Head of caudate nucleus (tissue), 42 donors: ENCODE measurements at regions not wholly inside any gene's neighbourhood (a gene's known extent, or its start where the extent isn't known, plus 50 kb on each side); places are given as distances from the start of the nearest gene placed in this dataset.

Experiments
- DNase-seq, 42 donors: peaks; one replicate each; pipeline versions ENCODE4 v3.0.0 to v3.0.0-alpha.2; 2020 to 2021; ENCODE audit warnings: mixed read lengths in 7 of 42
- intact Hi-C: fragments of 100-400 bp; cut with DNase I; formaldehyde crosslinking; loops from one replicate; pipeline ENCODE4 v1.15.0; 2022

DNA sequence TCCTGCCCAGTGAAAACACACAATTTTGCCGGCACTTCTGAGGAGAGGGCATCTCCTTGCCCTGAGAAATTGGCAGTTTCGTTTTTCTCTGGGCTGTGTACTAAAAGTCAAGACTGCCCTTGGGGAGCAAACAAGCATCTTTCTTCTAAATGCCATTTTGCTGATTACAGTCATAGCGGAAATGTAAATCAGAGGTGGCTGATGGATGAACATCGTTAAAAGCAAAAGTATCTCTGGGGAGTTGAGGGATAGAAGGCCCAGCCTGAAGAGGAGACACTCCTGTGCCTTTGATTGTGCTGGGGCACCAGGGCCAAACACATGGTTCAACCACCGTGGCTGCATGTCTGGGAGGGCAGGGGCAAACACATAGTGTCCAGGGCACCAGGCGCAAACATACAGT is 49.8 kb downstream of the ABCC12 start:
- intact Hi-C loops, result no loop called here
- no peak for DNase-seq

DNA sequence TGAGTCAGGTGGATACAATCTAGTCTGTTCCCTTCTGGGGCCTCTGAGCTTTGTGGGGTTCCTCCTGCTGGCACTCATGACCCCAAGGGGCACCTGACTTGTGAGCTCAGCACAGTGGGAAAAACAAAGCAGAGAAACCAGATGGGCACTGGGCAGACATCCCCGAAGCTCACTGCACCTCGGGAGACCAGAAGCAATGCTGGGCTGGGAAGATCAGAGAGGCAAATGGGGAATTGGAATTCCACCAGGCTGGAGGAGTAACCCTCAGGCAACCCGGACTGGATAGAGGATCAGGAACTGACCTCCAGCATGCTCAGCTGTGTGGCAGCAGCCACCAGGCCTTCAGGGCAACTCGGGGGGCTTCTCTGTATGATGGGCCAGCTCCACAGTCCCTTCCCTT is 50.3 kb downstream of the ABCC12 start:
- intact Hi-C loops, result no loop called here

DNA sequence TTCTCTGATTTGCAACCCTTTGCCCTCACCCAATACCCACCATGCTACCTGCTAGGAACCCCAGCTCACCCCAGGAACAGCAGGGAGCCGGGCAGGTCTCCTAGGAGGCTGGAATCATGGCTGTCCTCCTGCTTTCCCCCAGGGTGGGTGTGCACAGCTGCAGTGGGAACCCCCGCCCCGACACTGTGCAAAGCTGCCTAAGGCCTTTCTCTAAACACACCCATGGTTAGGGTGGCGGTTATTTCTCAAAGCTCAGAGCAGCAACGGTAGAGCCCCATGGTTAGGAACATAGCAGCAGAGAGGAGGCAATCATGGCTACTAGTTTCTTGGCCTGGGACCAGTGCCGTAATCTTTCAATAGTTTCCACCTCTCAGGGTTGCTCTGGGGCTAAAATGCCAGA is 52.2 kb downstream of the ABCC12 start:
- no peak for DNase-seq
- intact Hi-C loops, result no loop called here

More for the DNA sequence above, 50.3 kb downstream of the ABCC12 start:
- no peak for DNase-seq

DNA sequence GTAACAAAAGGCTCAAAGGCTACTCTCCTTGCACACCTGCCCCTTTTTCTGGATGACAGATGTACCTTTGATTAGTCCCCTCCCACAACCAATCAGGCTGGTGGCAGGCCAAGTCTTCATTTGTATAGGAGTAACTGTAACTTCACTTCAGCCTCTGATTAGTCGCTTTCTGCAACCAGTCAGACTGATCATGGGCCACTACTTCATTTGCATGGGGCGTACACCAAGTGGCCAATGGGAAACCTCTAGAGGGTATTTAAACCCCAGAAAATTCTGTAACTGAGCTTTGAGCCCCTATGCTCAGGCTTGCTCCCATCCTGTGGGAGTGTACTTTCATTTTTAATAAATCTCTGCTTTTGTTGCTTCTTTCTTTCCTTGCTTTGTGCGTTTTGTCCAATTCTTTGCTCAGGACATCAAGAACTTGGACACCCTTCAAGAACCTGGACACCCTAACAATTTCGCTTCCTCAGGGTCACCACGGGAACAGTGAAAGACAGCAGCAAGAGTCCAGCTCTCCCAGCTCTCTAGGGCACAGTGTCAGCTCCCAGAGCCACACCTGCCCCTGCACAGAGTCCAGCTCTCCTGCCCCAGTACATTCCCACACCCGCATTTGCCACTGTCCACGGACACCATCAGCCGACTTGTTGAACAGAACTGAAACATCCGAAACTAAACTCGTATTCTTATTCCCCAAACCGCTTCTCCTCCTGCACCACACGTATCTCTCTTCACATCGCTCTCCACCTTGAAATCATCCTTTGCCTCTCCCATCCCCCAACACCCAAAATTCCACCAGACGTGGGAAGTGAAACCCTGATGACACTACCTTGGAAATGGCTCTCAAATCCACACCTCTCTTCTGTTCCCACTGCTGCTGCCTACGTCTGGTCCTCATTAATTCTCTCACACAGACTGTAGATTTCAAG is 53.4 kb downstream of the ABCC12 start:
- DNase-seq, result no peak
- intact Hi-C loops, result no loop called here

DNA sequence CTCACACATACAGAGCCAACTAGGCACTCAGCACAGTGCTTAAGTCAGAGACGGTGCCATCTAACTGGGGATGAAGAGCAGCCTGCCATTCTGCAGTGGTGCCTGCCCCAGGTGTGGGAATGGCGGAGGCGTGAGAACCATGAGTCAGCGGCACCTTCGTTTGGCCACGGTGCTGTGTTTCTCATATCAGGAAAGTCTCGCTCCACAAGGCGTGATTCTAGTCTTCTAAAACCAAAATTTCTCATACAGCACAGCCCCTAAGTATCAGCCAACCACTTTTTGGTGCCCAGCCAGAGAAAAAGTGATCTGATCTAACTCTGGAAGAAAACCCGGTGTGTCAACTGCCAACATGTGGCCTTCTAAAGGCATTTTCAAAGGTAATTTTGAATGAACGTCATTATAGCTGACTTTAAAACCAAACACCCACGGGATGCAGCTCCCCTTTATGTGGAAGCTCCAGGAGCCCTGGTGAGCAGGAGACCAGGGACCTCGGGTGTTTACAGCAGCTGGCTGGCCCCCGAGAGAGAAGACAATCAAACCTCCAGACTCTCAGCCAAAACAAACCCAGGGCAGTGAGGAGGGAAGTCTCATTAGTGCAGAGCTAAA is 54.6 kb downstream of the ABCC12 start:
- intact Hi-C loops, result no loop called here
- DNase-seq, result no peak

DNA sequence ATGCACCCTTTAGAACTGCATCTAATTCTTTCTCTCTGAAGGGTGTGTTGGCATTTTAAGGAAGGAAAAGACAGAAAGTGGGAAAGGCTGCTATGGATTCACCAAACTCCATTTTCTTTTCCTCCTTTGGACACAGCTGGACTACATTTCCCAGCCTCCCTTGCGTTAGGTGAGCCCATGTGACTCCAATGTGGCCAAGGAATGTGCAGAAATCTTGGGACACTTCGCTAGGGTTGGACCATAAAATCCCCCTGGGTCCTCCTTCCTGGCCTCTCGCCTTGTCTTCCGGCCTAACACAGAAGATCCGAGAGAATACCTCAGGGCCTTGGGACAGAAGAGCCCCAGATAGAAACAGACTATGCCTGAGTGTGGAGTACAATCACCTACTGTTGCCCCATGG is 56.3 kb downstream of the ABCC12 start:
- intact Hi-C loops, result no loop called here
- no peak for DNase-seq

DNA sequence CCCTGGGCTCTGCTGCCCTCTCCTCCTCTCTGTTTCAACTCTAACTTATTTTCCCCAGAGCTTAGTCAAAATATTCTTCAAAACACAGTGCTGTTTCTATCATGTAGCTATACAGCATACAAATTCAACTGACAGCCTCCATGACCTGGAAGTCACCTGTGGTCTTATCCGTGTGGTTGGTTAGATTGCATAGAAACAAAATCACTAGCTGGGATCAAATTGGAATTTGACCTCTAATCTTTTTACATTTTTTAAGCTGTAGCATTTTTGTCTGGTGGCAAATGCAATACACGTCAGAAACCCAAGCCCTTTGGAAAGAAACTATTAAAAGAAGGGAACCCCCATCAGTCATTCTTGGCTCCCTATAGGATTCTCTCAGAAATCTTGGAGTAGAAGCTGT is 57.3 kb downstream of the ABCC12 start:
- no peak for DNase-seq

DNA sequence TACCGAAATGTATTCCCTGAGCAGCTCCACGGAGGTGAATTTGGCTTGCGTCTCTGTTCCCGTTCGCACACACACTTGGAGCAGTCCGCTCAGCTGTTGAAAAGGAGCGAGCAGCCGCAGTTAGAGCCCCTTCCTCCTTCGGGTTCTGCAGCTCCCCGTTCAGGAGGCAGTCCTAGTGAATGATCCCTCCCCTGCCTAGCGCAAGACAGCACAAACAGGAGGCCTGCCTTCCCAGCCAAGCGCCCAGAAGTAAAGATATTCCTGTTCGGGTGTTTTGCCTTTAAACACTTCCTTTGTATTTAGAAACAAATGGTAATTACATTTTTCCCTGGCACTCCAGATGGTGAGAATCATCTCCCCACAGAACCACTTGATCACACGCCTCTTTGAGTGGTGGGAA is 64.7 kb downstream of the ABCC12 start:
- intact Hi-C loops, result no loop called here
- DNase-seq, result no peak

More for the DNA sequence above, 57.3 kb downstream of the ABCC12 start:
- intact Hi-C loops, result no loop called here

DNA sequence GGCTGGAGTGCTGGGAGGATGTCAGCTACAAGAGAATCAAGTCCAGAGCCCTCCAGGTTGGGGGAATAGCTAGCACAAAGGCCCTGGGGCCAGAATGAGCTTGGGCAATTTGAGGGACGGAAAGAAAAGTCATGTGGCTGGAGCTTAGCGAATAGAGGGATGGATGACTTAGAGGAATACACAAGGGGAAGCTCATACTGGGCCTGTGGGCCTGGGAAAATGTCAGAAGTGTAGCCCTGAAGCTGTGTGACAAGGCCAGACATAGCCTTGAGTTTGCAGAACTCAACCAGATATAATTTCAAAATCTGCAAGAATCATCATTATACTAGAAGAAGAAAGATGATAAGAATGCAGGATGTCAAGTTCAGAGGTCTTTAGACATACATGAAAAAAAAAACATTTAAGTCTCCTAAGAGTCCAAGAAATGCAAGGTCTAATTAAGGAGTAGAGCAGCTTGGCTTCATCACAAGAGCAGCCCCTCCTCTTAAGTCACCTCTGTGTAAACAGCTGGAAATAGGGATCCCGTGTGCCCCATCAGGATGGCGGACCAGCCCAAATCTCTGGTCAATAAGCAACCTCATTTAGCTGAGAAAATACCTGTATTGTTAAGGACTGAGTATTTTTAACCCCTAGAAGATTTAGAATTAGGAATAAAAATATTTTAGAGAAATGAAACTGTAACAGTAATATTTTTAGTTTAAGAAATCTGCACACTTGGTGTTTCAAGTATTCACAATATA is 66.6 kb downstream of the ABCC12 start:
- intact Hi-C loops, result no loop called here

DNA sequence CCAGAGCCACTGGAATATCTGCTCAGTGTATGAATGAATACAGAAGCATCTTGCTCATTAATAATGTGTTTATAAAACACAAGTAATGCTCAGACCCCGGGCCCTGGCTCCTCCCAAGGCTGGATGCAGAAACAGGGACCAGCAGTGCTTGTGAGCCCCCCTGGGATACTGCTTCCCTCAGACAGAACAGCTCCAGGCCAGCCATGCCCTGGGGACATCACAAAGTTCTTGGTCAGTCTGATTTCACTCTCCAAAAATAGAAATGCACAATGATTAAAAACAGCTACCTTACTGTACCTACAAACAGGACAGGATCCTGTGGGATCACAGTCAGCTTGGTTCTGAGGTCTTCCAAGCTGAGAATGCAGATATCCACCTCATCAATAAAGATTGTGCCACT is 68.2 kb downstream of the ABCC12 start:
- intact Hi-C loops, result no loop called here
- no peak for DNase-seq

More for the DNA sequence above, 66.6 kb downstream of the ABCC12 start:
- no peak for DNase-seq

DNA sequence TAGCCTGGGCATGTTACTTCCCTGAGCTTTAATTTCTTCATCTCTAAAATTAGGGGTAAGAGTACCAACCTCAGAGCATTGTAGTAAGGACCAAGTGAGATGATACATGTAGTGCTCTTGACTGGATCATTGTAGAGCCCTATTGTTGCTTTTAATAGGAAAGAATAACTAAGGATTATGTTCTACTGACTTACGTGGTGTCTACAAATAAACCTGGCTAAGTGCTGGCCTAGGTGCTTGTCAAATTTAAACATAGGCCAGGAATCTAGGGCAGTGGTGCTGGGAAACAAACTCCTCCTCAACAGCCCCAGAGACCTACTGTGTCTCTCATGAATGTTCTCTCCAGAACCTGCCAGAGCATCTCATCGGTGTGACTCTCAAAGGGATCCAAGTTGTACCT is 69.4 kb downstream of the ABCC12 start:
- no peak for DNase-seq
- intact Hi-C loops, result no loop called here

DNA sequence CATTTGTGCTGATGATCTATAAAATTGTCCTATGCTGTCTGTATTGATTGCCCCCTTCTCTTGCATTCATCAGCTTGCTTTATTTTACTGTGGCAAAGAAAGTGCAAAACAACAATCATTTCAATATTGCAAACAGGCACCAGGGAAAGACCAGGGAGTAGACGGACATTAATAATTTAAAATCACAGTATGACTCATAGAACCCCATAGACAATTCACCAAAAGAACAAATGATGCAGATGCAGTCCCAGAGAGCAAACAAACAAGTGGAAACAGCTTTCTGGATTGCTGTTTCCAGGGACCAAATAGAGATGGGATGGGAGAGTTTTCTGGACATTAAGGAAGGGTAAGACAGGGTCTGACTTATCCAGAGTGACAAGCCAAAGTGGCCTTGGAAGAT is 70.1 kb downstream of the ABCC12 start:
- DNase-seq, result no peak
- intact Hi-C loops, result no loop called here

DNA sequence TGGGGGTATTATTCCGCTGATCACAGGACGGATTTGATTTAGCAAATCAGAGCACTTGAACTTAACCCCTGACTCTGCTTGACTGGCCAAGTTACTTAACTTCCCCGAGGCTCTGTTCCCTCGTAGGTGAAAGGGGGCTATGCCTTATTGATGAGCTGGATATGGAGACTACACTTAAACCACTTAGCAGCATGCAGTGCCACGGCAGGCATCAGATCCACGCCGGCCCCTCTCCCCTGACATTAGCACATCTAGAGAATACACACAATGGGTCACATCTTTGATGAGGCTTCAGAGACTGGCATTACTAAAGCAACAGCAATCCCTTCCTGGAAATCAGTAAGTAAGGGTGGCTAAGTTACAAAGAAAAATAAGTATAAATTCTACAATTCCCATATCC is 71.0 kb downstream of the ABCC12 start:
- intact Hi-C loops, result no loop called here
- DNase-seq, result no peak

DNA sequence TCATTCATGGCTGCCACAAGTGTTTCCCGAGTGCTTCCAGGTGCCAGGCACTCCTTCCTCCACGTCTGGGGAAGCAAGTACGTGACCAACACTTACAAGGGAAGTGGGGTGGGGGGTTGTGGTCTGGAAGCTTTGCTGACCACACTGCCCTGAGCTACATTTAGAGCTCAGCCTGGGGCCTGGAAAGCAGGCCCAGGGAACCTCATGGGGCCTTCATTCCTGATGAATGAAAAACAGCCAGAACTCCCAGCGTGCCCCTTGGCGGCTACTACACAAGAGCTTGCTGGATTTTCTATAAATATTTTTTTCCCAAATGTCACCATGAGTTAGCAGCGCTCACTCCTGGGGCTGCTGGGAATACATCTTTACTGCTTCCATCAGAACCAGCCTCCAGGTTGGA is 73.3 kb downstream of the ABCC12 start:
- intact Hi-C loops, result no loop called here
- no peak for DNase-seq

DNA sequence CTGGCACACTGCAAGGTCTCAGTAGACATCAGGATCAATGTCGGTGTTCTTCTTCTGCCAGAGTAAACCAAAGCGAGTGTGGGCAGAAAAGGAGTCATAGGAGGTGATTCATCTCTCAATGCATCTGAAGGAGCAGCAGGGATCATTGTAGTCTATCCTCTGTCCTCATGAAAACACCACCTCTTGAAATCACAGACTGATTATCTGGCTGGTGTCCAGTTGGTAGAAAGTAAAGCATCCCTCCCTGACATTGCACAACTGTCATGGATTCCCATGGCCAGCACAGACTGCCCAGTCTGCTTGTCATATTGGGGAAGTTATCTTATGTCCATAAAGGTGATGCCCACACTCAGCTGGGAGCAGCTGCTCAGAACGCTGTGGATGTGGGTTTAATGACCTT is 74.1 kb downstream of the ABCC12 start:
- DNase-seq, result peak in 9 of 42 donors; percentile 13 to 61 (median 24)
- intact Hi-C loops, result no loop called here

DNA sequence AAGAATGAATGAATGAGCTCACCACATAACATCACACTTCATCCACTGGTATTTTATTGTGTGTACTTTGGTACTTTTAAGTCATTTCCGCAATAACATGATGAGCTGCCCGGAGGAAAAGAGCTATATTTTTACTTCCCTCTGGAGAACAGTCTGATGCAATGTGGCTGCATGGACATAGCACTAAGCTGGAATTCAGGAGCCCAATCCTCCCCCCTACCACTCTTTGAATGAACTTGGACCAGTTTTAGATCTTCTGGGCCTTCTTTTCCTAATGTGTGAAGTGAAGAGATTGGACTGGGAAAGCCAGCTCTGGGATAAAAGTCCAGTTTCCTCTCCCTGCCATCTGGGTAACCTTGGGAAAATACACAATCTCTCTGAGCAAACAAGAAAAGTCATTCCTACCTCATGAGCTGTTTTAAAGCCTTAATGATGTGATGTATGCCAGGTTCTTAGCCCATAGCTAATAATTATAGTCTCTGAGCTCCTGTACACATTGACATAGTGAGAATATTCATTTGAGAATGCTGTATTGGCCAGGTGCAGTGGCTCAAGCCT is 79.3 kb downstream of the ABCC12 start:
- no peak for DNase-seq

DNA sequence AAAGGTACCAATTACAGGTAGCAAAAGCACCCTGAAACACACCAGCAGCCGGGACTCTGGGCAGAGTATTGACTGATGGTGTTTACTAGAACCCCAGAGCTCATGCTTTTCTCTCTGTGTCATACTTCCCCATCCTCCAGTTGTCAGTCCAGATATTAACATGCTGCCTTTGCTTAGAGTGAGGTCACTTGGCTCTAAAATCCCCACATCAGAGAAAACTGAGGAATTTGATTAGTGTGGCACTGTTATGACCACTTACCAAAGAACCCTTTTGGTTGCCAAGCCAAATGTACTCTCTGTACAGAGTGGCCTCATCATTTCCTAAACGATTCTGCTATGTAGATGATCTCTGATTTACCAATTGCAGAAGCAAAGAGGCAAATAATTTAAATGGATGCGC is 80.4 kb downstream of the ABCC12 start:
- intact Hi-C loops, result no loop called here
- DNase-seq, result no peak

More for the DNA sequence above, 79.3 kb downstream of the ABCC12 start:
- intact Hi-C loops, result no loop called here

DNA sequence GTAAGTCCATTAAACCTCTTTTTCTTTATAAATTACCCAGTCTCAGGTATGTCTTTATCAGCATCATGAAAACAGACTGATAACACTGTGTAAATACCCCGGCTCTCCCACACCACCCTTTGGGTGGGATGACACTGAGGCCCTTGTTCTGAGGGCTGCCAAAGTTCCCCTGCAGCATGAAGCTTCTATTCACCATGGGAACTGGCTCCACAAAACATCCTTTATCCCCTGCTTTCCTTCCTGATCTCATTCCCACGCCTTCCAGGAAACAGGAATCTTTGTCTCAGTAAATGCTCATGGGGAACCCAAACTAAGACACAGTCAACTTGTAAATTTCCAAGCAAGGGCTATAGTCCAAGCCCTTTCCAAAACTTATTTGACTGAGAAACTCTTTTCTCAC is 88.4 kb downstream of the ABCC12 start:
- no peak for DNase-seq
- intact Hi-C loops, result no loop called here

DNA sequence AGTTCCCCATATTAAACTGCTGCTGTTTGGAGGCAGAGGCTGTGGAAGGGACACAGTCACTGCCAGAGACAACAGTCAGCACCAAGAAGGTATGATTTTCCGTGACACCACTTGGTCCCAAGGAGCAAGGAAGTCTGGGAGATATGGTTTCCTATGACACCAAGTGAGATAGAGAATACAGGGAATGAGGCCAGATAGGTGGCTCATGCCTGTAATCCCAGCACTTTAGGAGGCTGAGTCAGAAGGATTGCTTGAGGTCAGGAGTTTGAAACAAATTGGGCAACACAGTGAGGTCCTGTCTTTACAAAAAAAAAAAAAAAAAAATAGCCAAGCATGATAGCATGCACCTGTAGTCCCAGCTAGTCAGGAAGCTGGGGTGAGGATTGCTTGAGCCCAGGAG is 90.8 kb downstream of the ABCC12 start:
- no peak for DNase-seq
- intact Hi-C loops, result no loop called here

DNA sequence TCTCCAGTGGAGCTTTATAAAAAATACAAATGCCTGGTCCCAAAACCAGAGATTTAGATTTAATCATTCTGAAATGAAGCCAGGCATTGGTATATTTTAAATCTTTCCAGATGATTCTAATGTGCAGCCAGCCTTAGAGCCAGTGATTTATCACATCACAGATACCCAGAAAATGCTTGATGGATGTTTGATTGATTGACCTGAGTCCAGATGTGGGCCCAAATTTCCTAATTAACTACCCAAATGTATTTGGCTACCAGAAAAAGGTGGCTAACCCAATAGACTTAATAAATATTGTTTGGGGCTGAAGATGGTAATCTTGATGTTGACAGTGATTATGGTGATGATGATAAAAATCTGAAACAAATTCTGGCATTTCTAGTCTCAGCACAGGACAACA is 93.1 kb downstream of the ABCC12 start:
- intact Hi-C loops, result no loop called here
- DNase-seq, result no peak
